ENCODE measurements at regions not wholly inside any gene's neighbourhood (a gene's known extent, or its start where the extent isn't known, plus 50 kb on each side); places are given as distances from the start of the nearest gene placed in this dataset.
"Not testable (repeated sequence)": the region's sequence is repeated elsewhere in the genome, so short reads cannot be mapped to it uniquely, and the experiment has no call there.

DNA sequence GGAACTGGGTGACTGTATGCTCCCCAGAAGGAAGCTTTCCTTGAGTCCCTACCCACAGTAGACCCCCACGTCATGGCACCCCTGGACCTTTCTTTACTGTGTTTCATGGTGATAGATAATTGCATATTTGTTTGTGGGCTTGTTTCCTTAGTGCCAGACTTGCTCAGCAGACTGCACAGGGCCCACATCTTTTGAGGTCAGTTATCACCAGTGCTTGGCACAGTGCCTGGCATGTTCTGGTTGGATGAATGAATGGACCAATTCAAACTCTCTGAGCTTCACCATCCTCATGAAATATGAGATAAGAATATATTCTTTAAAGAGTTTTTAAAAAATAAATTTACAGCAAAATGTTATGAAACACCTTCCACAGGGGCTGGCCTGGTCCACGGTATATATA is 78.4 kb upstream of the EMX2 start:
- in situ Hi-C loops (cut with MboI; ENCODE audit: low sequenced_read_pairs): no loop called here
- no peaks in the 10 kb centered on the region for H3K36me3 ChIP-seq (replicated peaks)
- no peak for DNase-seq (ENCODE audit: low spot score in 2 of 2)
- H3K4me3 ChIP-seq: no peak overlapping the region
- H3K27me3 ChIP-seq (ENCODE audit: low read depth): no peaks in the 10 kb centered on the region
- H3K4me1 ChIP-seq: no peaks in the 10 kb centered on the region
- H3K9me3 ChIP-seq: no peaks in the 10 kb centered on the region

- no peak overlapping the region for H3K4me3 ChIP-seq
- no peaks in the 10 kb centered on the region for H3K9me3 ChIP-seq
- in situ Hi-C loops (cut with MboI; ENCODE audit: low sequenced_read_pairs): no loop called here
- DNase-seq (ENCODE audit: low spot score in 2 of 2): no peak
- H3K27me3 ChIP-seq (ENCODE audit: low read depth): no peaks in the 10 kb centered on the region
- H3K36me3 ChIP-seq (replicated peaks): no peaks in the 10 kb centered on the region
- no peaks in the 10 kb centered on the region for H3K4me1 ChIP-seq
These were observed 79.0 kb upstream of the EMX2 start for GRCh38 chr10:117463545-117463920.

DNA sequence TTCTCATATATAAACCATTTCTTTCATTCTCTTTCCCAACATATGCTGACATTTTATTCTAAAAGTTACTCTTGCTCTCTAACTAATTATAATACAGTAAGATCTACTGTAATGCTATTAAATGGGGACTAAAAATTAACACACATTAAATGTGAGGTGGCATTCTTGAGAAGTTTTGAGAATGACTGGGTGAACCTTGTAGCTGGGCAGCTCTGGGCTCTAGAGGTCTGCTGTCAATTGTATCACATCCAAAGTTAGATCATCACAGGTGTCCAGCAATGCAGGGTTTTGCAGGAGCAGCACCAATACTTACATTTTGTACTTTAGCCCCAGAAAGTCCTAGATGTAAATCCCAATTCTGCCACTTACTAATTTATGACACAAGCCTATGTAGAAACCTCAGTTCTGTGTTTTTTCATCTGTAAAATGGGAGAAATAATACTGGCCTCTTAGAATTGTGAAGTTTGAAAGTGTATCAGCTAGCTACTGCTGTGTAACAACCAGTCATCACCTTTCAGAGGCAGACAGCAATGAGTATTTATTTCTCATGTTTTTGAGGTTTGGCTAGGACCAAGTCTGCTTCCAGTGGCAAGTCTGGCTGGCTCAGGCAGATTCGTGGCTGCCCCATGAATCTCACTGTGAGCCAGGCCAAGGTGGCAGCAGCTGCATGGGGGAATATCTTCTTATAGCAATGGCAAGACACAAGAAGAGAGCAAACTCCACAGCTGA is 79.6 kb upstream of the EMX2 start:
- no peak for DNase-seq (ENCODE audit: low spot score in 2 of 2)
- in situ Hi-C loops (cut with MboI; ENCODE audit: low sequenced_read_pairs): no loop called here
- Histone ChIP-seq H3K9me3 (no peaks in the 10 kb centered on the region), H3K36me3 (replicated peaks) (no peaks in the 10 kb centered on the region), H3K4me1 (no peaks in the 10 kb centered on the region), H3K27me3 (ENCODE audit: low read depth) (no peaks in the 10 kb centered on the region), H3K4me3 (no peak overlapping the region)

DNA sequence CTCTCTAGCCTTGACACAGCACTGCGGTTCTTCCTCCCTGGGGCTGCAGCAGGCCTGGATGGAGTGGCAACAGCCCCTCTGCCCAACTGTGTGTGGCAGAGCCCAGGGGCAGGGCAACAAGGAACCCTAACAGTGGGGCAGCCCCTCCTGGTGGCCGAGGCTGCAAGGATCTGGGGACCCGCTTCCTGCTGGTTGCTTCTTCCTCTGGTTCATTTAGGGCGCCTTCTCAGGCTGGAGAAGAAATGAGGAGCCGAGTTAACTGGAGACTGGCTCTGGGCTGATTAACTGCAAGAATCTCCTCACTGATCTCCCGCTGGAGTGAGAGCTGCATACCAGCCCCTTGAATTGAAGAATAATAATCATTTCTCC is 80.1 kb upstream of the EMX2 start:
- in situ Hi-C loops (cut with MboI; ENCODE audit: low sequenced_read_pairs): no loop called here
- Histone ChIP-seq H3K4me1 (no peaks in the 10 kb centered on the region), H3K27me3 (ENCODE audit: low read depth) (no peaks in the 10 kb centered on the region), H3K4me3 (no peak overlapping the region), H3K9me3 (no peaks in the 10 kb centered on the region), H3K36me3 (replicated peaks) (no peaks in the 10 kb centered on the region)
- DNase-seq (ENCODE audit: low spot score in 2 of 2): no peak

DNA sequence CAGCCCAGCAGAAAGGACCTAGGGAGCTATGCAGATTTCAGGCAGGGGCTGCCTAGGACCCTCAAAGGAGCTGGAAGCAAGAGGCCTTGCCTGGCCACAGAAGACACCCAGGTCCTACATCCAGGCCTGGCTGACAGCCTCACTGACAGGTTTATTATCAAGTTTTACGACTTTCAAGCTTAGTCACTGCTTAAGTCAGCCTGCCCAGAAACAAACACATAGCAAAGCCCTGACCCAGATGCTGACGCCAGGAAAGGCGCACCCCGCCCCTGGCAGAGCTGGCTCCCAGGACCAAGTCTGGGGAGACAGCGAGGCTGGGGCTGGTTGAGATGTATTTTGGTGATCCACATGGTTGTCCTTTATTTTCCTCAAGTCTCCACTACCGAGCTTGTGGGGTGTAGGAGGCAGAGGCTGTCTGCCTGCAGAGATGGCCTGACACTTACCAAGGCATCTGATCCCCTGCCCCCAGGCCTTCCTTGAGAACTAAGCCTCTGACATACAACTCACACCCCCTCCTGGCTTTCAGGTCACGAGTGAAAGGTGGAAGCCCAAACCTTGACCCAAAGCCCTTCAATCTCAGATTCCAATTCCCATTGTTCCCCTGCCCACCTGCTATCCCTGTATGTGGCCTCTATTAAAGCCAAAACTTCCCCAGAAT is 80.7 kb upstream of the EMX2 start:
- Histone ChIP-seq H3K4me3 (no peak overlapping the region), H3K4me1 (no peaks in the 10 kb centered on the region), H3K27me3 (ENCODE audit: low read depth) (no peaks in the 10 kb centered on the region), H3K36me3 (replicated peaks) (no peaks in the 10 kb centered on the region), H3K9me3 (no peaks in the 10 kb centered on the region)
- in situ Hi-C loops (cut with MboI; ENCODE audit: low sequenced_read_pairs): no loop called here
- DNase-seq (ENCODE audit: low spot score in 2 of 2): no peak

- in situ Hi-C loops (cut with MboI; ENCODE audit: low sequenced_read_pairs): no loop called here
- Histone ChIP-seq H3K4me1 (no peaks in the 10 kb centered on the region), H3K36me3 (replicated peaks) (no peaks in the 10 kb centered on the region), H3K4me3 (no peak overlapping the region), H3K27me3 (ENCODE audit: low read depth) (no peaks in the 10 kb centered on the region), H3K9me3 (no peaks in the 10 kb centered on the region)
- DNase-seq (ENCODE audit: low spot score in 2 of 2): no peak
These were observed 81.4 kb upstream of the EMX2 start for GRCh38 chr10:117460846-117461765.

DNA sequence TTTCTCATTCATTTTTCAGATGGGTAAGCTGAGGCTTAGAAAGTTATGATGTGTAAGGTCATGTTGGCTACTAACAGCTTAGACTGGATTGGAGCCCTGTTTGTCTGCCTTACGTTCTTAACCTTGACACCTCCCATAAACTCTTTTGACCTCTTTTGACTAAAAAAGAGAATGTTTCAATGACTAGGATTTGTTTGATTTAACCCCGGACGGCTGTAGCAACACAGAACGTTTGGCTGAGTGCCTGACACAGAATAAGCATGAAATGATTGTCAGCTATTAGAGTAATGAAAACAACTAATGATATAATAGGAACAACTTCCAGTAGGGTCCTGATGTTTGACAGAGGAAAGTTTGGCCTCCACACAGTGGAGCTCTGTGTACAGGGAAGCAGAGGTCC is 83.3 kb upstream of the PDZD8 start:
- Histone ChIP-seq H3K27me3 (ENCODE audit: low read depth) (no peaks in the 10 kb centered on the region), H3K4me1 (no peaks in the 10 kb centered on the region), H3K36me3 (replicated peaks) (no peaks in the 10 kb centered on the region), H3K4me3 (no peak overlapping the region), H3K9me3 (no peaks in the 10 kb centered on the region)
- no peak for DNase-seq (ENCODE audit: low spot score in 2 of 2)
- in situ Hi-C loops (cut with MboI; ENCODE audit: low sequenced_read_pairs): no loop called here

DNA sequence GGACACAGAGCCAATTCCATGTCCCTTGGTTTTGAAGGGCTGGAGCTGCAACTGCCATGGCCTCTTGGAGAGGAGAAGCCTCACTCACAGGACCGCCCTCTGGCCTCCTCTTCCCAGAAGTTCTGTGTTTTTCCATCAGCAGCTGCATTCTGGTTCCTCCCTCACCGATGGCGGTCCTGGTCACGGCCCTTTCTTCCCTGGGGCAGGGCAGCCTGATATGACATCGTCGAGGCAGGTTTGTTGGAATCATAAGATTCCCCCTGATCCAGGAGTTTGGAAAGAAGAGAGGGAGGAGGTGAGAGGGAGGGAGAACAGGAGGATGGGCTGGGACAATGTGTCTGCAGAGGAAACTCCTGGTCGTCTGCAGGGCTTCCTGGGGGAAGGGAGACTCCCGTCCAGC is 82.7 kb upstream of the PDZD8 start:
- Histone ChIP-seq H3K4me1 (no peaks in the 10 kb centered on the region), H3K27me3 (ENCODE audit: low read depth) (no peaks in the 10 kb centered on the region)
- in situ Hi-C loops (cut with MboI; ENCODE audit: low sequenced_read_pairs): no loop called here

GRCh38 chr10:117457071-117457810 is 82.0 kb upstream of the PDZD8 start:
- in situ Hi-C loops (cut with MboI; ENCODE audit: low sequenced_read_pairs): no loop called here
- H3K4me3 ChIP-seq: no peak overlapping the region
- no peaks in the 10 kb centered on the region for H3K9me3 ChIP-seq
- H3K36me3 ChIP-seq (replicated peaks): no peaks in the 10 kb centered on the region
- H3K27me3 ChIP-seq (ENCODE audit: low read depth): no peaks in the 10 kb centered on the region
- H3K4me1 ChIP-seq: no peaks in the 10 kb centered on the region
- no peak for DNase-seq (ENCODE audit: low spot score in 2 of 2)

More for the DNA sequence above, 82.7 kb upstream of the PDZD8 start:
- no peak for DNase-seq (ENCODE audit: low spot score in 2 of 2)
- Histone ChIP-seq H3K36me3 (replicated peaks) (no peaks in the 10 kb centered on the region), H3K4me3 (no peak overlapping the region), H3K9me3 (no peaks in the 10 kb centered on the region)

DNA sequence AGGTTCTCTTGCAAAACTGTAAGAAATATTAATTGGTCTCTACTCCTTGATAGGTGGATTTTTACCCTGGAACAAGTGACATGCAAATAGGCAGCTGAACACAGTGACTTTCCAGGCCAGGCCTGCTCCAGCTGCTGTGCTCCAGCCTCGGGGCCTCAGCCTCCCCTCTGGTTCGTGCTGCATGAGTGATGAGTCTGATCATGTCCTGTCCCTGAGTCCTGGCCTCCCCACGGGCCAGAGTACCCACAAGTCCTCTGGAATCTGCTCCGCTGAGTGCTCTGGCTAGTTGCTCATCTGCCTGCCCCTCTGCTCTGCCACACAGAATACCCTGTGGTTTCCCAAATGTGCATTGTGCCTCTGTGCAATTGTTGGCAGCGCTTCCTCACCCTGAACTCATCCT is 80.1 kb upstream of the PDZD8 start:
- Histone ChIP-seq H3K27me3 (ENCODE audit: low read depth) (no peaks in the 10 kb centered on the region), H3K4me3 (no peak overlapping the region), H3K36me3 (replicated peaks) (no peaks in the 10 kb centered on the region), H3K4me1 (no peaks in the 10 kb centered on the region), H3K9me3 (no peaks in the 10 kb centered on the region)
- no peak for DNase-seq (ENCODE audit: low spot score in 2 of 2)
- in situ Hi-C loops (cut with MboI; ENCODE audit: low sequenced_read_pairs): no loop called here

GRCh38 chr10:117454502-117454901 is 79.3 kb upstream of the PDZD8 start:
- in situ Hi-C loops (cut with MboI; ENCODE audit: low sequenced_read_pairs): no loop called here
- no peak for DNase-seq (ENCODE audit: low spot score in 2 of 2)
- no peaks in the 10 kb centered on the region for H3K4me1 ChIP-seq

DNA sequence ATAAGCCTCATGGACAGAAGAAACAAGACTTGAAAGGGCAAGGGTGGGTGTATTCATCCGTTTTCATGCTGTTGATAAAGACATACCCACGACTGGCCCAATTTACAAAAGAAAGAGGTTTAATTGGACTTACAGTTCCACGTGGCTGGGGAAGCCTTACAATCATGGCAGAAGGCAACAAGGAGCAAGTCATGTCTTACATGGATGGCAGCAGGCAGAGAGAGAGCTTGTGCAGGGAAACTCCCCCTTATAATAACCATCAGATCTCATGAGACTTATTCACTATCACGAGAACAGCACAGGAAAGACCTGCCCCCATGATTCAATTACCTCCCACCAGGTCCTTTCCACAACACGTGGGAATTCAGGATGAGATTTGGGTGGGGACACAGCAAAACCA is 78.2 kb upstream of the PDZD8 start:
- in situ Hi-C loops (cut with MboI; ENCODE audit: low sequenced_read_pairs); H3K9me3 ChIP-seq; DNase-seq (ENCODE audit: low spot score in 2 of 2); H3K36me3 ChIP-seq (replicated peaks); H3K4me3 ChIP-seq; H3K4me1 ChIP-seq; H3K27me3 ChIP-seq (ENCODE audit: low read depth): not testable (repeated sequence)

More at GRCh38 chr10:117454502-117454901, 79.3 kb upstream of the PDZD8 start:
- no peaks in the 10 kb centered on the region for H3K36me3 ChIP-seq (replicated peaks)
- H3K4me3 ChIP-seq: no peak overlapping the region
- H3K27me3 ChIP-seq (ENCODE audit: low read depth): no peaks in the 10 kb centered on the region
- H3K9me3 ChIP-seq: no peaks in the 10 kb centered on the region

- Histone ChIP-seq H3K9me3 (peaks cover 3% of the 10 kb centered on the region; the same call in 1 of the 2 replicates), H3K4me3 (no peak overlapping the region), H3K27me3 (ENCODE audit: low read depth) (no peaks in the 10 kb centered on the region), H3K36me3 (replicated peaks) (no peaks in the 10 kb centered on the region), H3K4me1 (no peaks in the 10 kb centered on the region)
- in situ Hi-C loops (cut with MboI; ENCODE audit: low sequenced_read_pairs): no loop called here
- DNase-seq (ENCODE audit: low spot score in 2 of 2): no peak
These were observed 75.7 kb upstream of the PDZD8 start for GRCh38 chr10:117450940-117451339.
